ENCODE measurements at regions not wholly inside any gene's neighbourhood (a gene's known extent, or its start where the extent isn't known, plus 50 kb on each side); places are given as distances from the start of the nearest gene placed in this dataset.
A peak's percentile ranks its signal among the peaks of the same experiment; 100 is the strongest.

- TF ChIP-seq PRDM10 (IDR thresholded peaks at IDR 0.05; ENCODE audit: partially characterized antibody) (no peak), POLR2B (IDR thresholded peaks at IDR 0.05; ENCODE audit: low read depth, partially characterized antibody) (no peak), OTX1 (CRISPR knock-in tag; IDR thresholded peaks at IDR 0.05) (0 out of 2 replicates have a peak, but pooled peaks have one; percentile 52), DACH1 (IDR thresholded peaks at IDR 0.05; ENCODE audit: partially characterized antibody) (no peak), RFX1 (IDR thresholded peaks at IDR 0.05) (no peak), UBTF (IDR thresholded peaks at IDR 0.05; ENCODE audit: borderline replicate concordance in 1 of 2, low read depth in 2 of 2, low read length in 2 of 2) (no peak), SMAD1 (IDR thresholded peaks at IDR 0.05; ENCODE audit: low read depth, low read length, partially characterized antibody) (no peak), GATAD2B (IDR thresholded peaks at IDR 0.05; ENCODE audit: borderline replicate concordance) (no peak), EZH2 (IDR thresholded peaks at IDR 0.05; ENCODE audit: borderline replicate concordance, low read depth, low read length) (no peak), NKRF (IDR thresholded peaks at IDR 0.05; ENCODE audit: borderline replicate concordance) (no peak), PCBP2 (IDR thresholded peaks at IDR 0.05; ENCODE audit: low read depth, low read length, poor library complexity, severe bottlenecking) (no peak), ZNF79 (CRISPR knock-in tag; IDR thresholded peaks at IDR 0.05; ENCODE audit: low read depth) (peak; percentile 72; the same call in 1 of the 2 replicates), TFAP4 (CRISPR knock-in tag; IDR thresholded peaks at IDR 0.05; ENCODE audit: borderline replicate concordance) (no peak), NRF1 (conservative IDR thresholded peaks at IDR 0.05 in 1 of 2, IDR thresholded peaks at IDR 0.05 in 1 of 2) (0 out of 4 replicates have a peak, but pooled peaks of 1 of the 2 experiments have one; percentile 15)
Observed at GRCh38 chr20:40948465-40949267, 80.0 kb upstream of the TOP1 start (continued).

Measured in K562 (cell line).